SK-N-SH (cell line): ENCODE measurements at regions not wholly inside any gene's neighbourhood (a gene's known extent, or its start where the extent isn't known, plus 50 kb on each side); places are given as distances from the start of the nearest gene placed in this dataset.
A peak's percentile ranks its signal among the peaks of the same experiment; 100 is the strongest.

Experiments used
- CTCF ChIA-PET: fragments of 300-600, 350-600 bp; formaldehyde crosslinking; extraction: SDS; loops from one replicate; lab custom pipeline; 2021; lab: Yijun Ruan, JAX
- POLR2A ChIA-PET: fragments of 350-600 bp; sonication (Branson Sonifier 250); formaldehyde crosslinking; extraction: SDS; loops from one replicate; lab custom pipeline; 2020; ENCODE audit warnings: antibody characterized with exemption, inconsistent platforms; lab: Yijun Ruan, JAX
- DNase-seq: peaks from one replicate; pipeline ENCODE4 v3.0.0; 2012
- H2AFZ ChIP-seq: fragments of 200-600 bp; sonication (generic); 2 replicates; pipeline ENCODE4 v1.8.1; 2016; ENCODE audit warnings: antibody characterized with exemption, mild to moderate bottlenecking, low read depth
- H3F3A ChIP-seq: fragments of 200-600 bp; sonication (generic); replicated peaks from 2 replicates; pipeline ENCODE3; 2016; ENCODE audit warnings: antibody characterized with exemption, mild to moderate bottlenecking; ENCODE audit not compliant: insufficient read depth
- H3K27ac ChIP-seq, 2 experiments: fragments of 200-500 bp in 1 of 2; fragments of 200-600 bp in 1 of 2; sonication (Bioruptor generic) in 1 of 2; sonication (generic), shearing (Covaris generic) in 1 of 2; 2 replicates each; pipeline versions ENCODE4 v1.5.1 to v1.6.1; 2014 to 2016; ENCODE audit warnings: low read depth in 2 of 2, inconsistent platforms in 1 of 2, low read length in 1 of 2, mild to moderate bottlenecking in 1 of 2, mixed read lengths in 1 of 2
- H3K27me3 ChIP-seq: fragments of 200-600 bp; sonication (generic), shearing (Covaris generic); 2 replicates; pipeline ENCODE4 v1.6.1; 2016; ENCODE audit warnings: mixed run types; ENCODE audit not compliant: insufficient read depth
- H3K36me3 ChIP-seq, 2 experiments: fragments of 200-500 bp in 1 of 2; fragments of 200-600 bp in 1 of 2; sonication (Bioruptor generic) in 1 of 2; sonication (generic) in 1 of 2; replicated peaks in 1 of 2; 2 replicates each; pipeline versions ENCODE3 to v1.5.1; 2014 to 2016; ENCODE audit warnings: low read length in 1 of 2, mild to moderate bottlenecking in 1 of 2; ENCODE audit not compliant: insufficient read depth in 2 of 2, control insufficient read depth in 1 of 2
- H3K4me1 ChIP-seq, 2 experiments: fragments of 200-500 bp in 1 of 2; fragments of 200-600 bp in 1 of 2; sonication (Bioruptor generic) in 1 of 2; sonication (generic), shearing (Covaris generic) in 1 of 2; 2 replicates each; pipeline versions ENCODE4 v1.5.1 to v1.6.1; 2014 to 2016; ENCODE audit warnings: low read depth in 1 of 2, low read length in 1 of 2, mixed run types in 1 of 2; ENCODE audit not compliant: insufficient read depth in 2 of 2, control insufficient read depth in 1 of 2
- H3K4me2 ChIP-seq: fragments of 200-600 bp; sonication (generic), shearing (Covaris generic); 2 replicates; pipeline ENCODE4 v1.6.1; 2017; ENCODE audit warnings: mixed run types
- H3K4me3 ChIP-seq, 2 experiments: fragments of 200-500 bp in 1 of 2; fragments of 200-600 bp in 1 of 2; sonication (Bioruptor generic) in 1 of 2; sonication (generic), shearing (Covaris generic) in 1 of 2; 2 replicates each; pipeline versions ENCODE4 v1.5.1 to v1.8.1; 2014 to 2016; ENCODE audit warnings: low read depth in 2 of 2, inconsistent platforms in 1 of 2, low read length in 1 of 2, mild to moderate bottlenecking in 1 of 2, mixed read lengths in 1 of 2, moderate library complexity in 1 of 2
- H3K79me2 ChIP-seq: fragments of 200-600 bp; sonication (generic); 2 replicates; pipeline ENCODE4 v1.8.1; 2017; ENCODE audit warnings: mild to moderate bottlenecking; ENCODE audit not compliant: insufficient read depth
- H3K9ac ChIP-seq: fragments of 200-600 bp; sonication (generic); 2 replicates; pipeline ENCODE4 v1.6.1; 2017; ENCODE audit warnings: mixed run types
- H3K9me2 ChIP-seq: fragments of 200-600 bp; sonication (generic); 2 replicates; pipeline ENCODE4 v1.6.1; 2017; ENCODE audit warnings: mixed run types
- H3K9me3 ChIP-seq: fragments of 200-600 bp; sonication (generic); 2 replicates; pipeline ENCODE4 v1.6.1; 2017; ENCODE audit warnings: mixed run types, mild to moderate bottlenecking, moderate library complexity
- H4K20me1 ChIP-seq: fragments of 200-600 bp; sonication (generic); 2 replicates; pipeline ENCODE4 v1.6.1; 2017; ENCODE audit warnings: mild to moderate bottlenecking, mixed run types; ENCODE audit not compliant: insufficient read depth
- CTCF ChIP-seq: fragments of 200-600 bp; sonication (generic); IDR thresholded peaks from 2 replicates; pipeline ENCODE4 v1.6.1; 2017; ENCODE audit warnings: antibody characterized with exemption, mild to moderate bottlenecking, moderate library complexity
- EP300 ChIP-seq, 2 experiments: IDR thresholded peaks; 2 replicates each; pipeline versions ENCODE4 v1.4.0 to v1.6.1; 2012; ENCODE audit warnings: borderline replicate concordance in 1 of 2, low read depth in 1 of 2, low read length in 1 of 2
- FOXM1 ChIP-seq: IDR thresholded peaks from 2 replicates; pipeline ENCODE4 v1.4.0; 2012; ENCODE audit warnings: low read depth, mild to moderate bottlenecking
- GATA2 ChIP-seq: sonication (generic); formaldehyde crosslinking; IDR thresholded peaks from 2 replicates; pipeline ENCODE4 v1.5.0; 2020; ENCODE audit warnings: mild to moderate bottlenecking, missing genetic modification reagents
- IRF3 ChIP-seq: fragments of 150-350 bp; IDR thresholded peaks from 2 replicates; pipeline ENCODE4 v1.6.1; 2016; ENCODE audit warnings: mild to moderate bottlenecking, low read depth, low read length
- JUND ChIP-seq: IDR thresholded peaks from 2 replicates; pipeline ENCODE4 v1.4.0; 2012
- MAX ChIP-seq: IDR thresholded peaks from 2 replicates; pipeline ENCODE4 v1.4.0; 2012; ENCODE audit warnings: low read depth
- MEF2A ChIP-seq: IDR thresholded peaks from 2 replicates; pipeline ENCODE4 v1.4.0; 2012; ENCODE audit warnings: low read depth, borderline replicate concordance
- PBX3 ChIP-seq: IDR thresholded peaks from 2 replicates; pipeline ENCODE4; 2012
- RCOR1 ChIP-seq: fragments of 150-350 bp; IDR thresholded peaks from 2 replicates; pipeline ENCODE4 v1.6.1; 2017; ENCODE audit warnings: antibody characterized with exemption, low read length
- REST ChIP-seq: IDR thresholded peaks from 2 replicates; pipeline ENCODE4 v1.6.1; 2012; ENCODE audit warnings: mild to moderate bottlenecking, low read depth, low read length, moderate library complexity
- RFX5 ChIP-seq: IDR thresholded peaks from 2 replicates; pipeline ENCODE4 v1.6.1; 2012; ENCODE audit warnings: mild to moderate bottlenecking, improper control_type of control experiment, low read length
- RXRA ChIP-seq: IDR thresholded peaks from 2 replicates; pipeline ENCODE4 v1.4.0; 2012; ENCODE audit warnings: low read depth, mild to moderate bottlenecking, borderline replicate concordance
- SIN3A ChIP-seq: IDR thresholded peaks from 2 replicates; pipeline ENCODE4 v1.6.1; 2012; ENCODE audit warnings: low read depth, mild to moderate bottlenecking, low read length, moderate library complexity, borderline replicate concordance
- SMC3 ChIP-seq: IDR thresholded peaks from 2 replicates; pipeline ENCODE4 v1.6.1; 2012; ENCODE audit warnings: low read depth, low read length, improper control_type of control experiment
- TEAD4 ChIP-seq: IDR thresholded peaks from 2 replicates; pipeline ENCODE4 v1.4.0; 2012; ENCODE audit warnings: mild to moderate bottlenecking, borderline replicate concordance; ENCODE audit not compliant: insufficient read depth
- ZBTB33 ChIP-seq: IDR thresholded peaks from 2 replicates; pipeline ENCODE4 v1.4.0; 2012; ENCODE audit warnings: low read depth, borderline replicate concordance
- WGBS: methylation state at CpG from one replicate; pipeline ENCODE4 v1.1.6; 2017; ENCODE audit warnings: low lambda C conversion rate; 5-methylcytosine and 5-hydroxymethylcytosine counted together

GRCh38 chr5:125409861-125410536 is 663.6 kb upstream of the ZNF608 start (continued):
- no peak for TF ChIP-seq ZBTB33
- peak; percentile 57 to 93 for TF ChIP-seq EP300 (IDR thresholded peaks at IDR 0.05; ENCODE audit: borderline replicate concordance in 1 of 2, low read depth in 1 of 2, low read length in 1 of 2)
- TF ChIP-seq MAX: no peak
- TF ChIP-seq TEAD4: 0 out of 2 replicates have a peak, but pooled peaks have one; percentile 37
- TF ChIP-seq FOXM1: no peak; the same call in 1 of the 2 replicates
- TF ChIP-seq CTCF: no peak
- peak; percentile 84 for TF ChIP-seq GATA2 (CRISPR knock-in tag)
- TF ChIP-seq RFX5: peak; percentile 36; the same call in 1 of the 2 replicates
- TF ChIP-seq JUND: peak; percentile 32

GRCh38 chr5:125410537-125411070 is 664.2 kb upstream of the ZNF608 start:
- H3K4me1 ChIP-seq: peaks cover 51 to 59% of the 10 kb centered on the region in 2 experiments
- no peaks in the 10 kb centered on the region for H3K79me2 ChIP-seq
- CTCF ChIA-PET: interaction anchor here (1.0 to 2.3 kb wide), 6 partner anchors 71 to 752 kb away, joined by 3 to 8 read pairs (median 4); no protein-coding TSS in a partner anchor
- no peaks in the 10 kb centered on the region for H4K20me1 ChIP-seq
- peak overlapping the region; percentile 93 to 98 for H3K27ac ChIP-seq
- no peaks in the 10 kb centered on the region for H3K9me3 ChIP-seq
- DNase-seq: peak; percentile 33
- peak overlapping the region in 1 of 2 experiments; percentile 29; a peak in 2 of 4 replicates for H3K4me3 ChIP-seq
- H3K9me2 ChIP-seq: no peaks in the 10 kb centered on the region
- H3K36me3 ChIP-seq: no peaks in the 10 kb centered on the region
- peaks cover 50% of the 10 kb centered on the region for H3F3A ChIP-seq
- 17% methylated on average over 2 of the region's 2 CpGs for WGBS
- H2AFZ ChIP-seq: peak overlapping the region; percentile 36; the same call in 1 of the 2 replicates
- H3K27me3 ChIP-seq: no peaks in the 10 kb centered on the region
- POLR2A ChIA-PET: interaction anchor here (1.1 to 7.1 kb wide), 18 partner anchors 38 to 672 kb away, joined by 3 to 64 read pairs (median 6); partner anchors contain the start of gene ZNF608
- H3K4me2 ChIP-seq: peak overlapping the region; percentile 72
- H3K9ac ChIP-seq: peak overlapping the region; percentile 58
- TF ChIP-seq MAX (peak; percentile 47; the same call in 1 of the 2 replicates), EP300 (IDR thresholded peaks at IDR 0.05; ENCODE audit: borderline replicate concordance in 1 of 2, low read depth in 1 of 2, low read length in 1 of 2) (peak; percentile 97 to 100), RFX5 (no peak), SIN3A (0 out of 2 replicates have a peak, but pooled peaks have one; percentile 38), JUND (peak; percentile 80), GATA2 (CRISPR knock-in tag) (peak; percentile 88), PBX3 (peak; percentile 97), RXRA (peak; percentile 70; the same call in 1 of the 2 replicates), IRF3 (no peak), MEF2A (peak; percentile 88), SMC3 (0 out of 2 replicates have a peak, but pooled peaks have one; percentile 11), RCOR1 (peak; percentile 84), REST (no peak)
